GF-D8 (cell line): ENCODE measurements at regions not wholly inside any gene's neighbourhood (a gene's known extent, or its start where the extent isn't known, plus 50 kb on each side); places are given as distances from the start of the nearest gene placed in this dataset.

ENCODE experiments used
- DNase-seq: peaks from one replicate; lab custom pipeline; 2025; lab: John Stamatoyannopoulos, UW

- DNase-seq: no peak
Observed at GRCh38 chr11:39144351-39145130, 2314.9 kb downstream of the LRRC4C start.

GRCh38 chr11:39139581-39139980, 2319.9 kb downstream of the LRRC4C start:
- no peak for DNase-seq

- no peak for DNase-seq
Observed at GRCh38 chr11:39120890-39121289, 2338.6 kb downstream of the LRRC4C start.

- DNase-seq: no peak
Observed at GRCh38 chr11:39113606-39114005, 2345.8 kb downstream of the LRRC4C start.

GRCh38 chr11:39102236-39102635, 2357.2 kb downstream of the LRRC4C start:
- no peak for DNase-seq

- no peak for DNase-seq
Observed at GRCh38 chr11:39078465-39078864, 2381.0 kb downstream of the LRRC4C start.

- DNase-seq: no peak
Observed at GRCh38 chr11:39037611-39038010, 2421.8 kb downstream of the LRRC4C start.

- no peak for DNase-seq
Observed at GRCh38 chr11:39036021-39036420, 2423.4 kb downstream of the LRRC4C start.

- no peak for DNase-seq
Observed at GRCh38 chr11:39021539-39021938, 2423.5 kb upstream of the RAG2 start.

- no peak for DNase-seq
Observed at GRCh38 chr11:39011797-39012196, 2413.8 kb upstream of the RAG2 start.

GRCh38 chr11:38990841-38991240, 2392.8 kb upstream of the RAG2 start:
- no peak for DNase-seq

- no peak for DNase-seq
Observed at GRCh38 chr11:38990139-38990538, 2392.1 kb upstream of the RAG2 start.

GRCh38 chr11:38988908-38989307, 2390.9 kb upstream of the RAG2 start:
- DNase-seq: no peak

- DNase-seq: no peak
Observed at GRCh38 chr11:38972220-38972619, 2374.2 kb upstream of the RAG2 start.

GRCh38 chr11:38971141-38971540, 2373.1 kb upstream of the RAG2 start:
- no peak for DNase-seq

GRCh38 chr11:38968951-38969350, 2370.9 kb upstream of the RAG2 start:
- no peak for DNase-seq

- DNase-seq: no peak
Observed at GRCh38 chr11:38952698-38953097, 2354.7 kb upstream of the RAG2 start.

- DNase-seq: no peak
Observed at GRCh38 chr11:38950867-38951266, 2352.8 kb upstream of the RAG2 start.

GRCh38 chr11:38948392-38948791, 2350.4 kb upstream of the RAG2 start:
- DNase-seq: no peak

- DNase-seq: no peak
Observed at GRCh38 chr11:38937709-38938108, 2339.7 kb upstream of the RAG2 start.

GRCh38 chr11:38935941-38936340, 2337.9 kb upstream of the RAG2 start:
- DNase-seq: no peak

- DNase-seq: no peak
Observed at GRCh38 chr11:38927993-38928392, 2330.0 kb upstream of the RAG2 start.

GRCh38 chr11:38924644-38925043, 2326.6 kb upstream of the RAG2 start:
- DNase-seq: no peak

GRCh38 chr11:38900211-38900610, 2302.2 kb upstream of the RAG2 start:
- DNase-seq: no peak
